NCI-H510A (cell line): ENCODE measurements at regions not wholly inside any gene's neighbourhood (a gene's known extent, or its start where the extent isn't known, plus 50 kb on each side); places are given as distances from the start of the nearest gene placed in this dataset.

Source experiments
- DNase-seq: peaks from one replicate; lab custom pipeline; 2025; lab: John Stamatoyannopoulos, UW

- DNase-seq: no peak
These were observed 99.1 kb upstream of the ITGA6 start for GRCh38 chr2:172328103-172328841.

- DNase-seq: no peak
These were observed 98.0 kb upstream of the ITGA6 start for GRCh38 chr2:172329416-172329773.

GRCh38 chr2:172329774-172330671 lies 97.4 kb upstream of the ITGA6 start:
- peak; percentile 83 for DNase-seq

- DNase-seq: no peak
These were observed 94.9 kb upstream of the ITGA6 start for GRCh38 chr2:172332507-172332906.

- DNase-seq: no peak
These were observed 94.0 kb upstream of the ITGA6 start for GRCh38 chr2:172333235-172333977.

- DNase-seq: no peak
These were observed 93.4 kb upstream of the ITGA6 start for GRCh38 chr2:172333978-172334330.

- no peak for DNase-seq
These were observed 92.4 kb upstream of the ITGA6 start for GRCh38 chr2:172334988-172335387.

- DNase-seq: no peak
These were observed 91.7 kb upstream of the ITGA6 start for GRCh38 chr2:172335736-172336135.

GRCh38 chr2:172336681-172337080 lies 90.7 kb upstream of the ITGA6 start:
- DNase-seq: no peak

GRCh38 chr2:172339371-172340010 lies 87.9 kb upstream of the ITGA6 start:
- no peak for DNase-seq

- DNase-seq: no peak
These were observed 87.0 kb upstream of the ITGA6 start for GRCh38 chr2:172340394-172340793.

- no peak for DNase-seq
These were observed 85.3 kb upstream of the ITGA6 start for GRCh38 chr2:172342078-172342477.

GRCh38 chr2:172342611-172343010 lies 84.8 kb upstream of the ITGA6 start:
- no peak for DNase-seq

GRCh38 chr2:172344159-172344558 lies 83.2 kb upstream of the ITGA6 start:
- DNase-seq: no peak

- DNase-seq: no peak
These were observed 81.3 kb upstream of the ITGA6 start for GRCh38 chr2:172345956-172346555.

- DNase-seq: no peak
These were observed 78.7 kb upstream of the ITGA6 start for GRCh38 chr2:172348555-172349288.

- DNase-seq: no peak
These were observed 76.4 kb upstream of the ITGA6 start for GRCh38 chr2:172350839-172351479.

GRCh38 chr2:172351586-172351985 lies 75.8 kb upstream of the ITGA6 start:
- no peak for DNase-seq

GRCh38 chr2:172354347-172354746 lies 73.0 kb upstream of the ITGA6 start:
- DNase-seq: no peak

- no peak for DNase-seq
These were observed 69.9 kb upstream of the ITGA6 start for GRCh38 chr2:172357442-172357841.
